Kidney (tissue), 13 donors: ENCODE measurements at regions not wholly inside any gene's neighbourhood (a gene's known extent, or its start where the extent isn't known, plus 50 kb on each side); places are given as distances from the start of the nearest gene placed in this dataset.

Experiments used
- DNase-seq, 5 donors: peaks; one replicate each; pipeline ENCODE4 v3.0.0-alpha.2; 2013 to 2020
- FAIRE-seq: peaks from 2 replicates; lab custom pipeline; 2012; peaks lifted over from hg19 to GRCh38; lab: Jason Lieb, UNC
- H3K27ac ChIP-seq, 2 donors: one replicate each; pipeline ENCODE4 v1.7.0; 2013; ENCODE audit warnings: low read depth in 2 of 2, low read length in 2 of 2, inconsistent platforms in 1 of 2
- H3K27me3 ChIP-seq: one replicate; pipeline ENCODE4 v1.7.1; 2013; ENCODE audit warnings: low read length, inconsistent platforms; ENCODE audit not compliant: control insufficient read depth, insufficient read depth
- H3K36me3 ChIP-seq, 3 donors: one replicate each; pipeline versions ENCODE4 v1.7.0 to v1.7.1; 2013; ENCODE audit warnings: low read length in 3 of 3, control low read depth in 1 of 3, inconsistent platforms in 1 of 3; ENCODE audit not compliant: insufficient read depth in 3 of 3, control insufficient read depth in 2 of 3
- H3K4me1 ChIP-seq, 3 donors: one replicate each; pipeline versions ENCODE4 v1.7.0 to v1.7.1; 2013; ENCODE audit warnings: low read length in 3 of 3, inconsistent platforms in 1 of 3, low read depth in 1 of 3; ENCODE audit not compliant: control insufficient read depth in 2 of 3, insufficient read depth in 2 of 3
- H3K4me3 ChIP-seq, 3 donors: one replicate each; pipeline versions ENCODE4 v1.7.0 to v1.8.1; 2013; ENCODE audit warnings: low read length in 3 of 3, control low read depth in 1 of 3, inconsistent platforms in 1 of 3
- H3K9ac ChIP-seq, 3 donors: one replicate each; pipeline versions ENCODE4 v1.7.0 to v1.7.1; 2013; ENCODE audit warnings: low read length in 3 of 3, control low read depth in 1 of 3, inconsistent platforms in 1 of 3
- H3K9me3 ChIP-seq, 3 donors: one replicate each; pipeline versions ENCODE4 v1.7.0 to v1.7.1; 2013; ENCODE audit warnings: low read length in 3 of 3, control low read depth in 1 of 3, inconsistent platforms in 1 of 3; ENCODE audit not compliant: control insufficient read depth in 2 of 3, insufficient read depth in 1 of 3
- intact Hi-C: fragments of 100-400 bp; cut with DNase I; formaldehyde crosslinking; loops from one replicate; pipeline ENCODE4 v1.11.1; 2022
- TF ChIP-seq, protein P1 (sequence below): IDR thresholded peaks from 3 replicates; pipeline ENCODE4 v1.5.1; 2012; ENCODE audit warnings: mild to moderate bottlenecking, moderate library complexity, borderline replicate concordance; ENCODE audit not compliant: insufficient read depth; ENCODE audit errors: extremely low read depth
- donor health status: control.
- donor health status: control.
- donor health status: control.
- donor health status: control.
- donor health status: control.
- donor health status: DM: yes; HTN: yes; CAD: no.
- donor health status: Normal renal cell carcinoma (clear cell type).

DNA sequence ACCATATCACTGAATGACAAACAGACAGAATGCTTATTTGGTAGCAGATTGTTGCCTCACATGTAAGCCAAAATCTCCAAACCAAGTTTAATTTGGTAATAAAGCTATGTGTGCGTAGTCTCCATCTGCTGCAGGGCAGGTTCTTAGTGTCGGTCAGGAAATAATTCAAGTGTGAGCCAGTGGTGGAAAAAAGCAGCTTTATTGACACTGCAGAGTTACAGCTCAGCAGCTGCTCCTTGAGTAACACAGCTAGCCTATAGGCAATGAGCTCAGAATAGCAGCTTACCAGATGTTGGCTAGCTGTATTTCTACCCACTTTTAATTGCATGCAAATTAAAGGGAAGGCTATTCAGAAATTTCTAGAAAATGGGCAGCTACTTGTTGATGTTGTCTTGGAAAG is 757.8 kb upstream of the HS3ST1 start:
- no peak for FAIRE-seq
- Histone ChIP-seq H3K36me3 (no peaks in the 10 kb centered on the region), H3K9me3 (no peaks in the 10 kb centered on the region), H3K9ac (no peak overlapping the region), H3K4me1 (no peaks in the 10 kb centered on the region), H3K27me3 (no peaks in the 10 kb centered on the region), H3K4me3 (no peak overlapping the region), H3K27ac (no peak overlapping the region)
- DNase-seq, result peak in 2 of 5 donors; percentile 17 to 34
- intact Hi-C loops, result no loop called here
- TF ChIP-seq, protein P1, sequence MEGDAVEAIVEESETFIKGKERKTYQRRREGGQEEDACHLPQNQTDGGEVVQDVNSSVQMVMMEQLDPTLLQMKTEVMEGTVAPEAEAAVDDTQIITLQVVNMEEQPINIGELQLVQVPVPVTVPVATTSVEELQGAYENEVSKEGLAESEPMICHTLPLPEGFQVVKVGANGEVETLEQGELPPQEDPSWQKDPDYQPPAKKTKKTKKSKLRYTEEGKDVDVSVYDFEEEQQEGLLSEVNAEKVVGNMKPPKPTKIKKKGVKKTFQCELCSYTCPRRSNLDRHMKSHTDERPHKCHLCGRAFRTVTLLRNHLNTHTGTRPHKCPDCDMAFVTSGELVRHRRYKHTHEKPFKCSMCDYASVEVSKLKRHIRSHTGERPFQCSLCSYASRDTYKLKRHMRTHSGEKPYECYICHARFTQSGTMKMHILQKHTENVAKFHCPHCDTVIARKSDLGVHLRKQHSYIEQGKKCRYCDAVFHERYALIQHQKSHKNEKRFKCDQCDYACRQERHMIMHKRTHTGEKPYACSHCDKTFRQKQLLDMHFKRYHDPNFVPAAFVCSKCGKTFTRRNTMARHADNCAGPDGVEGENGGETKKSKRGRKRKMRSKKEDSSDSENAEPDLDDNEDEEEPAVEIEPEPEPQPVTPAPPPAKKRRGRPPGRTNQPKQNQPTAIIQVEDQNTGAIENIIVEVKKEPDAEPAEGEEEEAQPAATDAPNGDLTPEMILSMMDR, result no peak

DNA sequence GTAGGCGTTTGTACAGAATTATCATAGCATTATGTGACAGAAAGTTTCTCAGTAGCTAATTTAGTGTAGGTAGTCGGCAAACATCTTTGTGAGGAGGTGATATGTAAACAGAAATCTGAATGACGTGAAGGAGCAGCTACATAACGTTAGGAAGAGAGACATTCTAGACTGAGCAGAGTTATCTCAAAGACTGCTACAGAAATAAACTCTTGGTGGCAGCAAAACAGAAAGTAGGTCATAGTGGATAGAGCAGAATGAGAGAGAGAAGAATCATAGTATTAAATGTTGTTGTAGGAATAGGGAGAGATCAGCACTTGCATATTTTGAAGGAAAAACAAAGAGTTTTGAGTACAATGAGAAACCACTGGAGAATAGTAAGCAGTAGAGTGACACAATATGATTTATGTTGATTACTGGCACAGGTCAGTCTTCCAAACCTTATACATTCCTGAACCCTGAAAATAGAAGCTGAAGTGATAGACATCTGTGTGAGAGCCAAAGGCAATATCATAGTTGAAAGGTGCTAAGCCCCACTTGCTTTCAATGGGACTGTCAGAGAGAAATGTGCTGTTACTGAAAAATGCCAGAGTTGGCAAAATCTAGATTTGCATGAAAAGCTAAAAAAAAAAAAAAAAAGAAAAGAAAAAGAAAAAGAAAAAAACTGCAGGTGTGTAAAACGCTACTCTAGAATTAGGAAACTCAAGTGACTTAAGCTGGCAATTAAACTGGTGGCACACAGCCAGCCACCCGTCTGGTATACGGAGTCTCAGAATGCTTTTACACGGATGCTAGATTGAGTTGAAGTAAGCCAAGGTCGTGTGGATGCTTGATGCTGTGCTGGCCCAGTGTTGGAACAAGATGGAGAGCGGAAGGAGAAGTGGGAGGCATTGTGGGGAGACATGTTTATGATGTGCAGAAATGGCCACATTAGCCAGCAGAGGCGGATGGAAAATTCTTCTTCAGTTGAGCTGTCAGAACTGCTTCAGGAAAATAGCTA is 750.2 kb upstream of the HS3ST1 start:
- intact Hi-C loops, result no loop called here
- Histone ChIP-seq H3K27ac (no peak overlapping the region), H3K4me1 (no peaks in the 10 kb centered on the region), H3K9ac (no peak overlapping the region), H3K9me3 (no peaks in the 10 kb centered on the region), H3K4me3 (no peak overlapping the region), H3K27me3 (no peaks in the 10 kb centered on the region), H3K36me3 (no peaks in the 10 kb centered on the region)
- TF ChIP-seq, protein P1, result no peak
- FAIRE-seq (no peak), DNase-seq (peak in 2 of 5 donors; percentile 34 to 53)

DNA sequence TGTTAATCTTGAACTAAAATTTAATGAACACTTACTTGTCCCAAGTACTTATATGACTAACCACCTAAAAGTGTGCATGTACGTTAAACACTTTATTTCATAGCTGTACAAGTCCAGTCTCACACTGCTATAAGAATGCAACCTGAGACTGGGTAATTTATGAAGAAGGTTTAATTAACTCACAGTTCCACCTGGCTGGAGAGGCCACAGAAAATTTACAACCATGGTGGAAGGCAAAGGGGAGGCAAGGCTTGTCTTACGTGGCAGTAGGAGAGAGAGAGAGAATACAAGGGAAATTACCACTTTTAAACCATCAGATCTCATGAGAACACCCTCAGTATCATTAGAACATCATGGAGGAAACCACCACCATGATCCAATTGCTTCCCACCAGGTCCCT is 748.7 kb upstream of the HS3ST1 start:
- no peak for FAIRE-seq
- Histone ChIP-seq H3K4me3 (no peak overlapping the region), H3K9me3 (no peaks in the 10 kb centered on the region), H3K27ac (no peak overlapping the region), H3K36me3 (no peaks in the 10 kb centered on the region), H3K27me3 (no peaks in the 10 kb centered on the region), H3K4me1 (no peaks in the 10 kb centered on the region), H3K9ac (no peak overlapping the region)
- DNase-seq, result peak in 3 of 5 donors; percentile 47 to 74 (median 57)
- intact Hi-C loops, result no loop called here
- TF ChIP-seq, protein P1, result no peak
